Hematopoietic multipotent progenitor cell treated with erythropoietin and hydrocortisone succinate and interleukin-3 and kit ligand, for 17 days (in vitro differentiated cells): ENCODE measurements at regions not wholly inside any gene's neighbourhood (a gene's known extent, or its start where the extent isn't known, plus 50 kb on each side); places are given as distances from the start of the nearest gene placed in this dataset.
"Not testable (repeated sequence)": the region's sequence is repeated elsewhere in the genome, so short reads cannot be mapped to it uniquely, and the experiment has no call there.

ENCODE experiments used
- DNase-seq: peaks from one replicate; pipeline ENCODE4 v3.0.0-alpha.2; 2015; ENCODE audit warnings: low spot score

- no peak for DNase-seq
Measured at GRCh38 chr5:125085797-125086505, 339.5 kb upstream of the ZNF608 start.

GRCh38 chr5:125088522-125089105, 342.2 kb upstream of the ZNF608 start:
- no peak for DNase-seq

- not testable (repeated sequence) for DNase-seq
Measured at GRCh38 chr5:125092138-125092537, 345.7 kb upstream of the ZNF608 start.

GRCh38 chr5:125093776-125094175, 347.3 kb upstream of the ZNF608 start:
- DNase-seq = no peak

GRCh38 chr5:125100342-125100741, 353.9 kb upstream of the ZNF608 start:
- no peak for DNase-seq

- DNase-seq = no peak
Measured at GRCh38 chr5:125100951-125101350, 354.5 kb upstream of the ZNF608 start.

GRCh38 chr5:125103459-125103858, 357.0 kb upstream of the ZNF608 start:
- no peak for DNase-seq

GRCh38 chr5:125106271-125106670, 359.8 kb upstream of the ZNF608 start:
- DNase-seq = no peak

GRCh38 chr5:125106881-125107280, 360.4 kb upstream of the ZNF608 start:
- DNase-seq = no peak

- no peak for DNase-seq
Measured at GRCh38 chr5:125109293-125109692, 362.9 kb upstream of the ZNF608 start.

GRCh38 chr5:125109816-125110215, 363.4 kb upstream of the ZNF608 start:
- DNase-seq = no peak

- DNase-seq = no peak
Measured at GRCh38 chr5:125112196-125112595, 365.8 kb upstream of the ZNF608 start.

- DNase-seq = no peak
Measured at GRCh38 chr5:125113328-125113727, 366.9 kb upstream of the ZNF608 start.

- DNase-seq = no peak
Measured at GRCh38 chr5:125115195-125115525, 368.7 kb upstream of the ZNF608 start.

GRCh38 chr5:125117566-125117965, 371.1 kb upstream of the ZNF608 start:
- DNase-seq = no peak

GRCh38 chr5:125120012-125120411, 373.6 kb upstream of the ZNF608 start:
- no peak for DNase-seq

- no peak for DNase-seq
Measured at GRCh38 chr5:125125031-125125823, 378.8 kb upstream of the ZNF608 start.

GRCh38 chr5:125126050-125126449, 379.6 kb upstream of the ZNF608 start:
- DNase-seq = no peak

GRCh38 chr5:125129151-125129806, 382.8 kb upstream of the ZNF608 start:
- no peak for DNase-seq

GRCh38 chr5:125130591-125130990, 384.2 kb upstream of the ZNF608 start:
- DNase-seq = no peak

- no peak for DNase-seq
Measured at GRCh38 chr5:125134216-125135081, 388.0 kb upstream of the ZNF608 start.

- DNase-seq = no peak
Measured at GRCh38 chr5:125137535-125137934, 391.1 kb upstream of the ZNF608 start.
